GM19324 (cell line): ENCODE measurements at regions not wholly inside any gene's neighbourhood (a gene's known extent, or its start where the extent isn't known, plus 50 kb on each side); places are given as distances from the start of the nearest gene placed in this dataset.
"Not testable (repeated sequence)": the region's sequence is repeated elsewhere in the genome, so short reads cannot be mapped to it uniquely, and the experiment has no call there.

Experiments used
- ATAC-seq: cut with Tn5 transposase; IDR thresholded peaks from one replicate; pipeline ENCODE4 v1.9.1; 2021; ENCODE audit warnings: mild to moderate bottlenecking, moderate library complexity; ENCODE audit not compliant: unreplicated experiment, low FRiP score

- ATAC-seq: no peak
Observed at GRCh38 chr20:29762620-29763019, 1494.8 kb upstream of the DEFB115 start.

GRCh38 chr20:29763821-29764511 is 1493.5 kb upstream of the DEFB115 start:
- no peak for ATAC-seq

GRCh38 chr20:29764922-29765610 is 1492.4 kb upstream of the DEFB115 start:
- ATAC-seq: not testable (repeated sequence)

GRCh38 chr20:29778033-29778432 is 1479.4 kb upstream of the DEFB115 start:
- not testable (repeated sequence) for ATAC-seq

GRCh38 chr20:29781217-29781616 is 1476.2 kb upstream of the DEFB115 start:
- not testable (repeated sequence) for ATAC-seq

- not testable (repeated sequence) for ATAC-seq
Observed at GRCh38 chr20:29781891-29782290, 1475.6 kb upstream of the DEFB115 start.

GRCh38 chr20:29787456-29787855 is 1470.0 kb upstream of the DEFB115 start:
- not testable (repeated sequence) for ATAC-seq

GRCh38 chr20:29790510-29790909 is 1467.0 kb upstream of the DEFB115 start:
- ATAC-seq: no peak

GRCh38 chr20:29831508-29831907 is 1426.0 kb upstream of the DEFB115 start:
- ATAC-seq: not testable (repeated sequence)

GRCh38 chr20:29868014-29868413 is 1389.5 kb upstream of the DEFB115 start:
- not testable (repeated sequence) for ATAC-seq

GRCh38 chr20:29868688-29869087 is 1388.8 kb upstream of the DEFB115 start:
- ATAC-seq: not testable (repeated sequence)

- not testable (repeated sequence) for ATAC-seq
Observed at GRCh38 chr20:29871816-29872215, 1385.6 kb upstream of the DEFB115 start.

- ATAC-seq: no peak
Observed at GRCh38 chr20:29873946-29874345, 1383.5 kb upstream of the DEFB115 start.

GRCh38 chr20:29874476-29875202 is 1382.8 kb upstream of the DEFB115 start:
- ATAC-seq: no peak

- not testable (repeated sequence) for ATAC-seq
Observed at GRCh38 chr20:29875321-29876083, 1382.0 kb upstream of the DEFB115 start.

GRCh38 chr20:29876084-29876910 is 1381.2 kb upstream of the DEFB115 start:
- ATAC-seq: not testable (repeated sequence)

GRCh38 chr20:29876911-29877285 is 1380.6 kb upstream of the DEFB115 start:
- ATAC-seq: no peak

- not testable (repeated sequence) for ATAC-seq
Observed at GRCh38 chr20:29877411-29878280, 1379.8 kb upstream of the DEFB115 start.

- ATAC-seq: no peak
Observed at GRCh38 chr20:29878281-29878741, 1379.2 kb upstream of the DEFB115 start.
